B cell (primary cell): ENCODE measurements at regions not wholly inside any gene's neighbourhood (a gene's known extent, or its start where the extent isn't known, plus 50 kb on each side); places are given as distances from the start of the nearest gene placed in this dataset.

Source experiments
- ATAC-seq: fragments of 200-7000 bp; cut with Tn5 transposase; one replicate; pipeline ENCODE4 v1.10.0; 2021; ENCODE audit warnings: low read depth, mild to moderate bottlenecking, moderate number of reproducible peaks, moderate library complexity
- CTCF ChIA-PET: fragments of 350-600 bp; sonication (Branson Sonifier 250); formaldehyde crosslinking; loops from one replicate; lab custom pipeline; 2021; ENCODE audit warnings: antibody characterized with exemption, inconsistent platforms; lab: Charles Lee
- POLR2A ChIA-PET: fragments of 350-600 bp; sonication (Branson Sonifier 250); formaldehyde crosslinking; loops from one replicate; lab custom pipeline; 2021; ENCODE audit warnings: antibody characterized with exemption; lab: Charles Lee
- DNase-seq: peaks from one replicate; pipeline ENCODE4 v3.0.0; 2013
- H2AFZ ChIP-seq: 2 replicates; pipeline ENCODE4 v1.6.1; 2012; ENCODE audit warnings: mild to moderate bottlenecking, low read depth, low read length; ENCODE audit not compliant: insufficient read depth, poor library complexity, severe bottlenecking
- H3K27ac ChIP-seq, 2 donors: 1 replicate in 1 of 2; 2 replicates in 1 of 2; pipeline ENCODE4 v1.5.1; 2012 to 2013; ENCODE audit warnings: low read length in 2 of 2, mild to moderate bottlenecking in 2 of 2, moderate library complexity in 1 of 2
- H3K27me3 ChIP-seq, 4 experiments: fragments of 200-600 bp in 1 of 4; sonication (generic) in 1 of 4; replicated peaks in 1 of 4; 1 replicate in 2 of 4; 2 replicates in 2 of 4; pipeline versions ENCODE4 v1.6.1 to v1.7.0; 2013 to 2016; ENCODE audit warnings: low read length in 3 of 4, mild to moderate bottlenecking in 2 of 4, mixed read lengths in 1 of 4, moderate library complexity in 1 of 4; ENCODE audit not compliant: insufficient read depth in 4 of 4, control insufficient read depth in 3 of 4; ENCODE audit errors: control extremely low read depth in 1 of 4
- H3K36me3 ChIP-seq, 2 experiments: replicated peaks in 1 of 2; 1 replicate in 1 of 2; 2 replicates in 1 of 2; pipeline versions ENCODE4 v1.6.1 to v1.7.1; 2013; ENCODE audit warnings: low read length in 1 of 2; ENCODE audit not compliant: insufficient read depth in 2 of 2, control insufficient read depth in 1 of 2; ENCODE audit errors: control extremely low read depth in 1 of 2, extremely low read depth in 1 of 2
- H3K4me1 ChIP-seq, 2 donors: fragments of 200-600 bp in 1 of 2; sonication (generic) in 1 of 2; 1 replicate in 1 of 2; 2 replicates in 1 of 2; pipeline versions ENCODE4 v1.5.1 to v1.6.1; 2013 to 2017; ENCODE audit warnings: low read length in 2 of 2; ENCODE audit not compliant: control insufficient read depth in 2 of 2, insufficient read depth in 2 of 2
- H3K4me2 ChIP-seq: replicated peaks from 2 replicates; pipeline ENCODE3; 2012; ENCODE audit warnings: mild to moderate bottlenecking, low read depth, low read length; ENCODE audit not compliant: poor library complexity, severe bottlenecking
- H3K4me3 ChIP-seq, 5 experiments: fragments of 200-600 bp in 1 of 5; sonication (generic) in 1 of 5; 1 replicate in 3 of 5; 2 replicates in 2 of 5; pipeline versions ENCODE4 v1.5.1 to v1.7.0; 2011 to 2016; ENCODE audit warnings: low read length in 4 of 5, mild to moderate bottlenecking in 4 of 5, low read depth in 2 of 5, control low read depth in 1 of 5, moderate library complexity in 1 of 5; ENCODE audit not compliant: insufficient read depth in 1 of 5; ENCODE audit errors: control extremely low read depth in 1 of 5, extremely low read depth in 1 of 5
- H3K79me2 ChIP-seq: fragments of 200-600 bp; sonication (generic); one replicate; pipeline ENCODE4 v1.6.0; 2016; ENCODE audit warnings: low read length; ENCODE audit not compliant: control insufficient read depth, insufficient read depth
- H3K9ac ChIP-seq: fragments of 200-600 bp; sonication (generic); 2 replicates; pipeline ENCODE4 v1.6.1; 2017; ENCODE audit warnings: mild to moderate bottlenecking, low read length, moderate library complexity
- H3K9me3 ChIP-seq, 3 donors: one replicate each; pipeline versions ENCODE4 v1.6.1 to v1.7.1; 2013; ENCODE audit warnings: low read length in 2 of 3; ENCODE audit not compliant: control insufficient read depth in 2 of 3, insufficient read depth in 1 of 3; ENCODE audit errors: control extremely low read depth in 1 of 3
- H4K20me1 ChIP-seq: 2 replicates; pipeline ENCODE4 v1.6.0; 2012; ENCODE audit warnings: mild to moderate bottlenecking, low read length; ENCODE audit not compliant: insufficient read depth, control insufficient read depth, poor library complexity, severe bottlenecking
- H3K27ac Mint-ChIP-seq: one replicate; pipeline ENCODE4 v1.8.0; 2021; ENCODE audit warnings: mixed read lengths
- H3K27me3 Mint-ChIP-seq: one replicate; pipeline ENCODE4 v1.8.0; 2021; ENCODE audit warnings: mixed read lengths
- H3K4me1 Mint-ChIP-seq: one replicate; pipeline ENCODE4 v1.8.0; 2021; ENCODE audit warnings: mixed read lengths
- H3K4me3 Mint-ChIP-seq: one replicate; pipeline ENCODE4 v1.8.0; 2021; ENCODE audit warnings: mixed read lengths
- H3K9me3 Mint-ChIP-seq: one replicate; pipeline ENCODE4 v1.8.0; 2022; ENCODE audit warnings: mixed read lengths; ENCODE audit not compliant: insufficient read depth
- CTCF ChIP-seq: fragments of 200-600 bp; IDR thresholded peaks from one replicate; pipeline ENCODE4 v1.8.0; 2022; ENCODE audit warnings: antibody characterized with exemption, mild to moderate bottlenecking
- EZH2 ChIP-seq: IDR thresholded peaks from 2 replicates; pipeline ENCODE4 v1.6.1; 2012; ENCODE audit warnings: borderline replicate concordance, low read depth, mild to moderate bottlenecking, moderate library complexity, low read length; ENCODE audit not compliant: insufficient read depth, poor library complexity, severe bottlenecking
- WGBS: methylation state at CpG from one replicate; pipeline ENCODE4 v1.1.5; 2013; ENCODE audit warnings: missing lambda C conversion rate; ENCODE audit not compliant: insufficient coverage; 5-methylcytosine and 5-hydroxymethylcytosine counted together
- intact Hi-C: fragments of 100-400 bp; cut with micrococcal nuclease; formaldehyde crosslinking; loops from one replicate; pipeline ENCODE4 v1.10.0; 2022

- no peak for TF ChIP-seq CTCF
- TF ChIP-seq EZH2, result no peak
- Histone ChIP-seq H3K4me3 (no peak overlapping the region), H3K79me2 (no peaks in the 10 kb centered on the region), H3K27me3 (no peaks in the 10 kb centered on the region), H3K4me2 (no peak overlapping the region), H4K20me1 (no peaks in the 10 kb centered on the region), H3K36me3 (no peaks in the 10 kb centered on the region), H2AFZ (no peak overlapping the region), H3K4me1 (no peaks in the 10 kb centered on the region), H3K9ac (no peak overlapping the region), H3K9me3 (peaks cover 2 to 11% (median 11%) of the 10 kb centered on the region in 3 donors), H3K27ac (no peak overlapping the region)
- Mint-ChIP-seq H3K4me3 (no peak overlapping the region), H3K27ac (no peak overlapping the region), H3K27me3 (no peaks in the 10 kb centered on the region), H3K9me3 (peaks cover 9% of the 10 kb centered on the region), H3K4me1 (no peaks in the 10 kb centered on the region)
- intact Hi-C loops, result no loop called here
- DNase-seq (no peak), ATAC-seq (no peak)
- ChIA-PET CTCF (no interaction called here), POLR2A (no interaction called here)
- WGBS, result no CpG with 5 or more reads among the region's 1 CpG
These were observed 545.8 kb upstream of the ALCAM start for GRCh38 chr3:104820959-104821358.

DNA sequence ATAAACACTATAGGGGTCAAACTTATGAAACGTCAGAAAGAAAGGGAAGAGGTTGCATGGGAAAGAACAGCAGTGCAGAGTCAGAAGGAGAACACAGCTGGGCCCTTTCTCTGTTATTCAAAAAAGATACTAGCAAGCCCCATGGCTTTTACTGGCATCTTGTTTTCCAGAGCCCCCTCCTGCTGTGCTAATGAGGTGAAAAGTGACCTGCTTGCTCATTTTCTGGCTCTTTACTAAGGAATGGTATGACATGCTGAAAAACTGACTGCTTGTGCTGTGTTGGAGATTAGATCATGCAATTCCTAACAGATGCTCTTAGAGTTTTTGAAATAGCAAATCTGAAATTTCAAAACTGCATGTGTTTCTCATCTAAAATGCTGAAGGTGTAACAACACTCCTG, 541.6 kb upstream of the ALCAM start:
- ChIA-PET POLR2A (no interaction called here), CTCF (no interaction called here)
- Histone ChIP-seq H3K4me3 (no peak overlapping the region), H3K4me1 (no peaks in the 10 kb centered on the region), H3K36me3 (no peaks in the 10 kb centered on the region), H2AFZ (no peak overlapping the region), H3K9ac (no peak overlapping the region), H3K79me2 (no peaks in the 10 kb centered on the region), H3K27me3 (no peaks in the 10 kb centered on the region), H3K4me2 (no peak overlapping the region), H3K9me3 (peaks cover 2 to 11% (median 11%) of the 10 kb centered on the region in 3 donors), H3K27ac (no peak overlapping the region), H4K20me1 (no peaks in the 10 kb centered on the region)
- intact Hi-C loops, result no loop called here
- no CpG with 5 or more reads among the region's 1 CpG for WGBS
- no peaks in the 10 kb centered on the region for H3K4me1 Mint-ChIP-seq
- H3K4me3 Mint-ChIP-seq, result no peak overlapping the region
- no peaks in the 10 kb centered on the region for H3K27me3 Mint-ChIP-seq
- no peak overlapping the region for H3K27ac Mint-ChIP-seq
- ATAC-seq (no peak), DNase-seq (no peak)
- no peak for TF ChIP-seq EZH2
- peaks cover 9% of the 10 kb centered on the region for H3K9me3 Mint-ChIP-seq
